Heart right ventricle (tissue), 16 donors: ENCODE measurements at regions not wholly inside any gene's neighbourhood (a gene's known extent, or its start where the extent isn't known, plus 50 kb on each side); places are given as distances from the start of the nearest gene placed in this dataset.
"Not testable (repeated sequence)": the region's sequence is repeated elsewhere in the genome, so short reads cannot be mapped to it uniquely, and the experiment has no call there.

Experiments used
- ATAC-seq, 8 donors: fragments of 200-7000 bp; cut with Tn5 transposase; one replicate each; pipeline ENCODE4 v1.9.1; 2020; ENCODE audit warnings: mild to moderate bottlenecking in 8 of 8, moderate library complexity in 8 of 8, moderate number of reproducible peaks in 1 of 8
- DNase-seq, 2 donors: peaks; one replicate each; pipeline ENCODE4 v3.0.0-alpha.2; 2020
- H3K27ac ChIP-seq, 10 donors: fragments of 200-600 bp; sonication (generic) in 2 of 10; one replicate each; pipeline versions ENCODE4 v1.5.0 to v1.8.0; 2020 to 2022; ENCODE audit warnings: mild to moderate bottlenecking in 3 of 10
- H3K27me3 ChIP-seq, 7 donors: fragments of 200-600 bp; one replicate each; pipeline ENCODE4 v1.8.0; 2021 to 2022; ENCODE audit warnings: mild to moderate bottlenecking in 2 of 7
- H3K36me3 ChIP-seq, 9 donors: fragments of 200-600 bp; sonication (generic) in 1 of 9; one replicate each; pipeline versions ENCODE4 v1.5.0 to v1.8.0; 2020 to 2022; ENCODE audit warnings: mild to moderate bottlenecking in 2 of 9
- H3K4me1 ChIP-seq, 9 donors: fragments of 200-600 bp; sonication (generic) in 1 of 9; one replicate each; pipeline versions ENCODE4 v1.5.0 to v1.8.0; 2020 to 2022; ENCODE audit warnings: mild to moderate bottlenecking in 4 of 9
- H3K4me3 ChIP-seq, 10 donors: fragments of 200-600 bp; sonication (generic) in 2 of 10; one replicate each; pipeline versions ENCODE4 v1.5.0 to v1.8.0; 2020 to 2022; ENCODE audit warnings: mild to moderate bottlenecking in 7 of 10, moderate library complexity in 2 of 10
- H3K9me3 ChIP-seq, 11 donors: fragments of 200-600 bp in 10 of 11; sonication (generic) in 2 of 11; one replicate each; pipeline versions ENCODE4 v1.5.0 to v1.8.0; 2013 to 2022; ENCODE audit warnings: mild to moderate bottlenecking in 2 of 11, control low read depth in 1 of 11, moderate library complexity in 1 of 11
- WGBS, 2 donors: extraction: QIAGEN DNeasy Blood & Tissue Kit; methylation state at CpG; one replicate each; pipeline ENCODE4 v1.1.7; 2013; ENCODE audit warnings: inconsistent platforms in 1 of 2; 5-methylcytosine and 5-hydroxymethylcytosine counted together
- intact Hi-C, 10 donors: fragments of 100-400 bp; cut with DNase I; formaldehyde crosslinking; loops; one replicate each; pipeline versions ENCODE4 v1.11.1 to v1.14.2; 2022
- TF ChIP-seq, protein P1 (sequence below), 9 donors: fragments of 200-600 bp; sonication (generic) in 2 of 9; IDR thresholded peaks; one replicate each; pipeline versions ENCODE4 v1.5.0 to v1.8.0; 2021 to 2022; ENCODE audit warnings: antibody characterized with exemption in 9 of 9, mild to moderate bottlenecking in 5 of 9, moderate library complexity in 1 of 9
- donor health status: Arrhythmogenic right ventricular cardiomyopathy.
- donor health status: ischemic (EF 13 %, LVEDD 7.1; RV severe dilation, severe dysfunction).
- donor health status: healthy with polysubstance abuse.
- donor health status: DM: no; HTN: yes; CAD: no.
- donor health status: DM: no; HTN: no; CAD: no.
- donor health status: ischemic (EF 25% LVEDD 6.9; RV normal size, moderate dysfunction).
- donor health status: ischemic (EF 25% LVEDD 5.7; RV mildly dilated, moderate dysfunction).
- donor health status: healthy.
- donor health status: DM: yes; HTN: yes; CAD: no.
- donor health status: Ischemic cardiomyopathy.
- donor health status: ischemic (EF 35%, LVEDD 5.7; RV mildly dilated, moderate dysfunction).
- donor health status: nonischemic (EF 11% LVEDD 7.7; RV severe dilation, severe dysfunction).
- donor health status: DM: yes; HTN: yes; CAD: no.
- donor health status: PGD.
- donor health status: ischemic (EF 29% LVEDD 5.4; RV normal size, mild dysfunction).
- donor health status: nonischemic (EF 23%, LVEDD 6.1; RV moderate dilation, normal function).

- H3K4me3 ChIP-seq, result no peak overlapping the region
- no peaks in the 10 kb centered on the region for H3K36me3 ChIP-seq
- H3K9me3 ChIP-seq, result no peaks in the 10 kb centered on the region
- H3K27me3 ChIP-seq, result no peaks in the 10 kb centered on the region
- H3K4me1 ChIP-seq, result peaks cover 0 to 51% (median 19%) of the 10 kb centered on the region in 9 donors
- 93 to 94% methylated on average over 7 of the region's 7 CpGs for WGBS, 2 donors
- no peak overlapping the region for H3K27ac ChIP-seq
- intact Hi-C loops, result no loop called here
- no peak for DNase-seq
- TF ChIP-seq, protein P1, sequence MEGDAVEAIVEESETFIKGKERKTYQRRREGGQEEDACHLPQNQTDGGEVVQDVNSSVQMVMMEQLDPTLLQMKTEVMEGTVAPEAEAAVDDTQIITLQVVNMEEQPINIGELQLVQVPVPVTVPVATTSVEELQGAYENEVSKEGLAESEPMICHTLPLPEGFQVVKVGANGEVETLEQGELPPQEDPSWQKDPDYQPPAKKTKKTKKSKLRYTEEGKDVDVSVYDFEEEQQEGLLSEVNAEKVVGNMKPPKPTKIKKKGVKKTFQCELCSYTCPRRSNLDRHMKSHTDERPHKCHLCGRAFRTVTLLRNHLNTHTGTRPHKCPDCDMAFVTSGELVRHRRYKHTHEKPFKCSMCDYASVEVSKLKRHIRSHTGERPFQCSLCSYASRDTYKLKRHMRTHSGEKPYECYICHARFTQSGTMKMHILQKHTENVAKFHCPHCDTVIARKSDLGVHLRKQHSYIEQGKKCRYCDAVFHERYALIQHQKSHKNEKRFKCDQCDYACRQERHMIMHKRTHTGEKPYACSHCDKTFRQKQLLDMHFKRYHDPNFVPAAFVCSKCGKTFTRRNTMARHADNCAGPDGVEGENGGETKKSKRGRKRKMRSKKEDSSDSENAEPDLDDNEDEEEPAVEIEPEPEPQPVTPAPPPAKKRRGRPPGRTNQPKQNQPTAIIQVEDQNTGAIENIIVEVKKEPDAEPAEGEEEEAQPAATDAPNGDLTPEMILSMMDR (IDR thresholded peaks at IDR 0.05), result no peak
- ATAC-seq, result no peak
Measured at GRCh38 chr6:44039839-44040350, 87.4 kb downstream of the MRPL14 start.

GRCh38 chr6:44039191-44039719 is 88.0 kb downstream of the MRPL14 start:
- Histone ChIP-seq H3K4me3 (no peak overlapping the region), H3K9me3 (no peaks in the 10 kb centered on the region), H3K4me1 (peaks cover 0 to 58% (median 19%) of the 10 kb centered on the region in 9 donors), H3K27ac (no peak overlapping the region), H3K27me3 (no peaks in the 10 kb centered on the region), H3K36me3 (no peaks in the 10 kb centered on the region)
- TF ChIP-seq, protein P1 (IDR thresholded peaks at IDR 0.05), result no peak
- WGBS, 2 donors, result 94 to 99% methylated on average over 6 of the region's 6 CpGs
- ATAC-seq, result no peak
- intact Hi-C loops, result no loop called here
- DNase-seq, result no peak

DNA sequence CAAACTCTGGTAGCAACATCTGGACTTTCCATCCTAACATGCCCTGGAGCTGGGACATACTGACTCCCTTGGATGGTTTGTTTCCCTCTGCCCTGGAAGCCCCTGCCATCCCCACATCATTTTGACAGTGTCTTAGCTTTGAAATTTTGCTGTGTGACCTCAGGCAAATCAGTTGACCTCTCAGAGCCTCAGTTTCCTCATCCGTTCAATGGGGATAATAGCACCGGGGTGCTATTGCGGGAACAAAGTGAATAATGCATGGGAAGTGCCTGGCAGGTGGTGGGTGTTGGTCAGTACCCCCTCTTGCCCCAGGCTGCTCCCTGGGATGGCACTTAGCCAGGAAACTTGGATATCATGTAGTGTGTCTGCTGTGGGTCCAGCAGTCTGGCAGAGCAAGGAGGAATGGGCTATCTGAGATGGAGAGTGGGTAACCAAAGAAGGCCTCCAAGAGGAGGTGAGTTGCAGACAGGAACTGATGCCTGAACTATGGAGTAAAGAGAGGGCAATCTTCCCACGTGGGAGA is 88.6 kb downstream of the MRPL14 start:
- 85 to 88% methylated on average over 4 of the region's 4 CpGs for WGBS, 2 donors

DNA sequence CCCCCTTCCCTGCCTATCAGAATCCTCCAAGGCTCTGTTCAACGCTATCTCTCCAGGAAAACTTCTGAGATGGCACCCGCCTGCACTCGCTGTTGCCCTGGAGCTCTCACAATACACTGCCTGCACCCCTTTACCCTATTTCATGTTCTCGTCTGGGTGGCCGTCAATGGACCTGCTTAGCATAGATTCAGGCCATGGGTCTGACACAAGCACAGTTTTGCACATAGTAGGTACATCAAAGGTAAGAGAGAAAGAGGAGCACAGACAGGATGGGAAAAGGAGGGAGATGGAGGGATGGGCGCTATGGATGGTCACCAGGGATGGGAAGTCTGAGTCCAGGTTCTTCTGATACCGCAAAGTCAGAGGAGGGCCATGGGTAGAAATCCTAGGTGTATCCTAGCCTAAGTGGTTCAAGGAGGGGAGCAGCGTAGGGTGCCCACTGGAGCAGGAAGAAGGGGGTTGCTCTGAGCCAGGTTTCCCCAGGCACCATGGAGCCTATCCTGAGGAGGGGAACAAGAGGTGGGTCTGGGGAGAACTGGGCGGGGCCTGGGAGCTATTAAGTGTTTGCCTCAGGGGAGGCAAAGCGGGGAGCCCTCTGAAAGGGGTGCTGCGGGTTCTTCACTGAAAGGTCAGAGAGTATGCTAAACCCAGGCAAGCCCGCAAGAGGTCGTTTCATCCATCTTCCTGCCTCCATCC is 89.3 kb downstream of the MRPL14 start:
- WGBS, 2 donors, result 94 to 98% methylated on average over 13 of the region's 13 CpGs

More for the DNA sequence above, 88.6 kb downstream of the MRPL14 start:
- intact Hi-C loops, result no loop called here
- TF ChIP-seq, protein P1 (IDR thresholded peaks at IDR 0.05), result no peak
- H3K27ac ChIP-seq, result no peak overlapping the region
- no peak for ATAC-seq
- DNase-seq, result no peak
- no peaks in the 10 kb centered on the region for H3K36me3 ChIP-seq
- H3K4me3 ChIP-seq, result no peak overlapping the region
- H3K4me1 ChIP-seq, result peaks cover 0 to 56% (median 16%) of the 10 kb centered on the region in 9 donors
- H3K9me3 ChIP-seq, result no peaks in the 10 kb centered on the region
- no peaks in the 10 kb centered on the region for H3K27me3 ChIP-seq

GRCh38 chr6:44037276-44037675 is 90.0 kb downstream of the MRPL14 start:
- H3K36me3 ChIP-seq, H3K9me3 ChIP-seq, intact Hi-C loops, H3K27ac ChIP-seq, H3K27me3 ChIP-seq, DNase-seq, ATAC-seq, H3K4me3 ChIP-seq: not testable (repeated sequence)
- H3K4me1 ChIP-seq, result peaks cover 0 to 43% (median 4%) of the 10 kb centered on the region in 9 donors
- WGBS, 2 donors, result 95 to 99% methylated on average over 9 of the region's 9 CpGs

More for the DNA sequence above, 89.3 kb downstream of the MRPL14 start:
- no peak for ATAC-seq
- no peak for DNase-seq
- no peak overlapping the region for H3K4me3 ChIP-seq
- H3K9me3 ChIP-seq, result no peaks in the 10 kb centered on the region
- no peaks in the 10 kb centered on the region for H3K36me3 ChIP-seq
- H3K4me1 ChIP-seq, result peaks cover 0 to 50% (median 10%) of the 10 kb centered on the region in 9 donors
- H3K27me3 ChIP-seq, result no peaks in the 10 kb centered on the region
- no peak overlapping the region for H3K27ac ChIP-seq
- intact Hi-C loops, result no loop called here
- TF ChIP-seq, protein P1 (IDR thresholded peaks at IDR 0.05), result no peak
